Glutamatergic neuron (in vitro differentiated cells): ENCODE measurements at regions not wholly inside any gene's neighbourhood (a gene's known extent, or its start where the extent isn't known, plus 50 kb on each side); places are given as distances from the start of the nearest gene placed in this dataset.

Experiments
- DNase-seq: peaks from one replicate; pipeline ENCODE4 v3.0.0; 2022
- H3K27ac Mint-ChIP-seq: one replicate; pipeline ENCODE4 v1.8.0; 2020; ENCODE audit warnings: mild to moderate bottlenecking, mixed read lengths, inconsistent platforms; ENCODE audit not compliant: unreplicated experiment
- H3K27me3 Mint-ChIP-seq: one replicate; pipeline ENCODE4 v1.8.0; 2020; ENCODE audit warnings: mild to moderate bottlenecking, moderate library complexity, mixed read lengths, inconsistent platforms; ENCODE audit not compliant: unreplicated experiment
- H3K36me3 Mint-ChIP-seq: one replicate; pipeline ENCODE4 v1.8.0; 2020; ENCODE audit warnings: mild to moderate bottlenecking, mixed read lengths, inconsistent platforms; ENCODE audit not compliant: unreplicated experiment
- H3K4me1 Mint-ChIP-seq: one replicate; pipeline ENCODE4 v1.8.0; 2020; ENCODE audit warnings: mild to moderate bottlenecking, low read depth, mixed read lengths, inconsistent platforms; ENCODE audit not compliant: unreplicated experiment
- H3K4me3 Mint-ChIP-seq: one replicate; pipeline ENCODE4 v1.8.0; 2020; ENCODE audit warnings: mild to moderate bottlenecking, mixed read lengths, inconsistent platforms; ENCODE audit not compliant: unreplicated experiment
- H3K9me3 Mint-ChIP-seq: one replicate; pipeline ENCODE4 v1.8.0; 2020; ENCODE audit warnings: mild to moderate bottlenecking, moderate library complexity, mixed read lengths, inconsistent platforms; ENCODE audit not compliant: unreplicated experiment
- CTCF ChIP-seq: fragments of 200-600 bp; sonication (generic); IDR thresholded peaks from one replicate; pipeline ENCODE4 v1.5.0; 2021; ENCODE audit not compliant: partially characterized antibody, unreplicated experiment

- TF ChIP-seq CTCF = no peak
- Mint-ChIP-seq H3K27ac (no peak overlapping the region), H3K36me3 (no peaks in the 10 kb centered on the region), H3K27me3 (no peaks in the 10 kb centered on the region), H3K4me1 (no peaks in the 10 kb centered on the region), H3K9me3 (no peaks in the 10 kb centered on the region), H3K4me3 (no peak overlapping the region)
- DNase-seq = no peak
Measured at GRCh38 chr3:99515891-99516290, 122.5 kb upstream of the COL8A1 start.

- TF ChIP-seq CTCF = no peak
- H3K36me3 Mint-ChIP-seq = no peaks in the 10 kb centered on the region
- no peak overlapping the region for H3K27ac Mint-ChIP-seq
- H3K4me3 Mint-ChIP-seq = no peak overlapping the region
- no peak for DNase-seq
- H3K27me3 Mint-ChIP-seq = no peaks in the 10 kb centered on the region
- no peaks in the 10 kb centered on the region for H3K4me1 Mint-ChIP-seq
- no peaks in the 10 kb centered on the region for H3K9me3 Mint-ChIP-seq
Measured at GRCh38 chr3:99509224-99509623, 129.2 kb upstream of the COL8A1 start.

GRCh38 chr3:99508191-99508590 is 130.2 kb upstream of the COL8A1 start:
- H3K36me3 Mint-ChIP-seq = no peaks in the 10 kb centered on the region
- TF ChIP-seq CTCF = no peak
- H3K4me3 Mint-ChIP-seq = no peak overlapping the region
- H3K4me1 Mint-ChIP-seq = no peaks in the 10 kb centered on the region
- H3K9me3 Mint-ChIP-seq = no peaks in the 10 kb centered on the region
- H3K27me3 Mint-ChIP-seq = no peaks in the 10 kb centered on the region
- DNase-seq = no peak
- no peak overlapping the region for H3K27ac Mint-ChIP-seq

- Mint-ChIP-seq H3K27ac (no peak overlapping the region), H3K36me3 (no peaks in the 10 kb centered on the region), H3K4me3 (no peak overlapping the region), H3K9me3 (no peaks in the 10 kb centered on the region), H3K27me3 (no peaks in the 10 kb centered on the region), H3K4me1 (no peaks in the 10 kb centered on the region)
- no peak for DNase-seq
- no peak for TF ChIP-seq CTCF
Measured at GRCh38 chr3:99505646-99506269, 132.6 kb upstream of the COL8A1 start.

- no peaks in the 10 kb centered on the region for H3K27me3 Mint-ChIP-seq
- H3K4me3 Mint-ChIP-seq = no peak overlapping the region
- no peak for TF ChIP-seq CTCF
- H3K27ac Mint-ChIP-seq = no peak overlapping the region
- H3K4me1 Mint-ChIP-seq = no peaks in the 10 kb centered on the region
- no peaks in the 10 kb centered on the region for H3K36me3 Mint-ChIP-seq
- DNase-seq = no peak
- no peaks in the 10 kb centered on the region for H3K9me3 Mint-ChIP-seq
Measured at GRCh38 chr3:99505200-99505599, 133.2 kb upstream of the COL8A1 start.
